HTR-8/SVneo (cell line): ENCODE measurements at regions not wholly inside any gene's neighbourhood (a gene's known extent, or its start where the extent isn't known, plus 50 kb on each side); places are given as distances from the start of the nearest gene placed in this dataset.

Experiments
- DNase-seq: peaks from one replicate; pipeline ENCODE4 v3.0.0; 2011; ENCODE audit warnings: low spot score, mixed read lengths; ENCODE audit not compliant: insufficient read length
- FAIRE-seq: peaks from 2 replicates; lab custom pipeline; 2011; peaks lifted over from hg19 to GRCh38; lab: Jason Lieb, UNC

GRCh38 chr10:33800986-33801385 lies 466.5 kb upstream of the NRP1 start:
- DNase-seq (no peak), FAIRE-seq (no peak)

DNA sequence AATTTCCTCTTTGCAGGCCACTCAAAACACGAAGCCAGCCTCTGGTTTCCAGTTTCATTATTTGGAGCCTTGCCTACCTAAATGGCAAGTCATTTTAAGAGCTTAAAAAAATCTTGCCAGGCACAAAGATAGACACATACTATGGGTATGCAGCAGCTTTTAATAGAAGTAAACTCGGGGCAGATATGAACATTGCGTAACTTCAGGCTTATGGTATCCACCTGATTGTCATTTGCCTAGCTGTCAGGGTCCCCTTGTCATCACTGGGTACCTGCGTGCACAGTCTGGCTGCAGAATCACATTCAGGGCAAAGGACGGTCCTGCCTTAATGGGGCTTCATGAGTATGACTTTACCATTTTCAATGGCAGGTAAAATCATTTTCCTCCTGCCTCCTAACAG lies 466.1 kb upstream of the NRP1 start:
- FAIRE-seq (no peak), DNase-seq (no peak)

DNA sequence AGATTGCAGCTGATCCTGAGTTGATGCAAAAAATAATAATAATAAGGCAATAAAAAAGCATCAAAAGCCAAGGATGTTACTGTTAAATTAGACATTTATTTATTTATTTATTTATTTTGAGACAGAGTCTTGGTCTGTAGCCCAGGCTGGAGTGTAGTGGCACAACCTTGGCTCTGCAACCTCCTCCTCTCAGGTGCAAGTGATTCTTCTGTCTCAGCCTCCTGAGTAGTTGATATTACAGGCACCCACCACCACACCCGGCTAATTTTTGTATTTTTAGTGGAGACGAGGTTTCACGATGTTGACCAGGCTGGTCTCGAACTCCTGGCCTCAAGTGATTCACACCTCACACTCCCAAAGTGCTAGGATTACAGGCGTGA lies 465.5 kb upstream of the NRP1 start:
- DNase-seq (no peak), FAIRE-seq (no peak)

DNA sequence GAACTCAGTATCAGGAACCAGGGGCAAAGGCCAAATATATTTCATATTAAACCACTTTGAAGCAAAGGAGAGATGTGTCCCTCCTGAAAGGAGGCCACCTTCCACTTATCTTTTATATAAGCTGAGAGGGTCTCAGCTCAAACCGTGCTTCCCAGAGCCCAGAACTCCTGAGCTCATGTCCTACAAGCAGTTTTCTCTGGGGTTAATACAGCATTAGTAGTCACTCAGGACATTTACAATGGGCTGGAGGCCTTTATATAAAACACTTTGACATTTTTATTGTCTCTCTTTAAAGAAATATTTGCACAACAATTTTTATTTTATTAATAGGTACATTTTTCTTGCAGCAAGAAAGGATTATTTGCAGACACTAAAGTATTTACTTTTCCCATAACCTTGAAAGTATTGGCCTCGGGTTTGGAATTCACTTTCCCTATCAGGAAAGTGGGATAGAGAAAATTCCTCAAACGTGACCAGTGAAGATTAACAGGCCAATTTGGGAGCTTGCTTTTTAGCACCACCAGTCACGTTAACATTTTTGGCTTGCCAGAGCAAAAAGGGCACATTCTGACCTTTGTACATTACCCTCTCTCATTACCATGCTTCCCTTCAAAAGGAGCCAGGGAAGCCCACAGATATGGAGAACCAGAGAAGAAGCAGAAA lies 464.9 kb upstream of the NRP1 start:
- peak; percentile 14 for DNase-seq
- no peak for FAIRE-seq

DNA sequence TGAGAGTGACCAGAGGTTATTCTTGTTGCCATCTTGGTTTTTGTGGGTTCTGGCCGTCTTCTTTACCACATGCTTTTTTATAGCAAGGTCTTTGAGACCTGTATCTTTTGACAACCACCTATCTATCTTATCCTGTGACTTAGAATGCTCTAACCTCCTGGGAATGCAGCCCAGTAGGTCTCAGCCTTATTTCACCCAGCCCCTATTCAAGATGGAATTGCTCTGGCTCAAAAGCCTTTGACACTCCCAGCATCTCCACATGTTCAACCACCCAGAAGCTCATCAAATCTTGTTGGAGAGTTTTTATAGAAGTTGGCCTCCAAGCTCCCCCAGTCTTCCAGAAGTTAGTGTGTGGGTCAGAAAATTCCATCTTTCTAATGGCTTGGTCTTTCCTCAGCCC lies 464.3 kb upstream of the NRP1 start:
- DNase-seq (no peak), FAIRE-seq (no peak)

GRCh38 chr10:33796680-33797079 lies 462.2 kb upstream of the NRP1 start:
- FAIRE-seq (no peak), DNase-seq (no peak)

DNA sequence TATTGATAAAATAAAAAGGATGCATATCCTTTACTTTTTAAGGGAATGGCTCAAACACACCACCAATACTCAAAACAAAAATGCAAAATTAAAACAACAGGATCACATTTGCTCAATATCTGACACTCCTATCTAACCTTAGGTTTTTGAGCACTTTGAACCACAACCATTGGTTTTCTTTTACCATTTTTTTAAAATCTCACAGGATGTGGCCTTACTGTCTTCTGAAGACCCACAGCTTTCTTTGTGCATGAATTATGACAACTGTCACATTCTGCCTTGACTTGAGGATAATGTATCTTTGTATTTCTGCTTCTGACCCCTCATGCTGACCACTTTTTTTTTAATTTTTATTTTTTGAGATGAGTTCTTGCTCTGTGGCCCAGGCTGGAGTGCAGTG lies 461.1 kb upstream of the NRP1 start:
- DNase-seq (no peak), FAIRE-seq (no peak)

GRCh38 chr10:33794460-33794859 lies 460.0 kb upstream of the NRP1 start:
- FAIRE-seq (peak; percentile 63), DNase-seq (no peak)

DNA sequence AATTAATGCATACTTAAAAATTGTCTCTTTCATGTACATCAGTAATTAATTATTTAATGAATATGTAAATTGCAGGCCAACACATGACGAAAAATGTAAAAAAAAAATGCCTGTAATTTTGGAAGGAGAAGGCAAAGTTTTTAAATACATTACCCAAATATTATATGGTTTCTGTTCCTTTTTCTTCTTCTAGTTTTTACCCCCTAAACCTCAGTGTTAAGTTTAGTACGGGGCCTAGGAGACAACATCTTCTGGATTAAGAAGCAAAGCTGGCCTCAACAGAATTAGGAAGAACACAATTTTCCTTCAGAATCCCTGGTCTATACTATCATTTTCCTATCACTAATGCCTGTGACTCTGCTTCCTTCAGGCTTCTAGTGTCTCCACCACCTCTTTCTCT lies 459.3 kb upstream of the NRP1 start:
- DNase-seq (no peak), FAIRE-seq (no peak)

DNA sequence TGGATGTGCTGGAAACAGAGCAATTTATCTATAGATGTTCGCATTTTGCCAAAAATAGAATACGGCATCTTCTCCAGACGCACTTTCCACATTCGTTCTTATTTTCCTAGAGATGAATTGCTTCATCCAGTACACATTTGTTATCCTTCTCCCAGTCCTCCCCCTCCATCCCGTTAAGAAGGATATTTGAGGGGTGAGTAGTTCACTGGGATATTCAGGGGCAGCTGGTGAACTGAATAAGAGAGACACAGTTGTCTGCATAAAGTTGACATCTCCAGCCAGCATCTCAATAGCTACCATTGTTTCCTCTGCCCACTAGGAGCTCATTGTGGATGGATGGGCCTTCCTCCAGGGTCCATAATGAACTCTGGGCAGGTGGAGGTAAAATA lies 456.8 kb upstream of the NRP1 start:
- no peak for FAIRE-seq

GRCh38 chr10:33790521-33791271 lies 456.2 kb upstream of the NRP1 start:
- FAIRE-seq (no peak), DNase-seq (no peak)

More for the DNA sequence above, 456.8 kb upstream of the NRP1 start:
- DNase-seq, result no peak

DNA sequence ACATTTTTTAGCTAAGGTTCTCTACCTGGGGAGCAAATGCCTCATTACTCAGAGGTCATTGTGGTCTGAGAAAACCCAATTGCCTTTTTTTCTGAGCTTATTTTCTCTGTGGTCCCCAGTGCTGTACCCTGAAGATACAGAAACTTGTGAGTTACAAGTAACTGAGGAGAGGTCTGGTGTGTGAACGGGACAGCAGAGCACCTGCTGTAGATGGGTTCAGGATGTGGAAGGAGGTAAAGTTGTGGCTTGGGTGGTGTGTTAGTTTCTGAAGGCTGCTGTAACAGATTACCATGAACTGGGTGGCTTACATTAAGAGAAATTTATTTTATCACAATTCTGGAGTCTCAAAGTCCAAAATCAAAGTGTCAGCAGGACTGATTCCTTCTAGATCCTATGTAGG lies 449.1 kb upstream of the NRP1 start:
- FAIRE-seq (no peak), DNase-seq (no peak)

DNA sequence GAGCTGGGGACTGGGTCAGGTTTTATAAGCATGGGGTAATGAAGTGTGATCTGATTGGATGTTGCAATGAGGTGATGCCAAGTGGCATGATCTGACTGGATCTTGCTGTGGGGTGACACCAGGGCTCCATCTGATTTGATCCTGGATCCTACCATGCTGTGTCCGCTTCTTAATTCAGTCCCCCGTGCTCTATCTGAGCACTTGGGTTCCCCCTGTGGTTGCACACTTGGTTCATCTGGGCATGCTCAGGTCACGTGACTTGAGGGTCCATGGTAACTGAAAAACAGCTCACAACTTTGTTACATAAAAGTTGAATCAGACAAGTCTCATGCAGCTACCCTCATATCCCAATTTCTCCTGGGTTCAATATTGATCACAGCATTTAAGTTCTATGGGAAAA lies 448.6 kb upstream of the NRP1 start:
- no peak for DNase-seq
- FAIRE-seq, result peak; percentile 67

DNA sequence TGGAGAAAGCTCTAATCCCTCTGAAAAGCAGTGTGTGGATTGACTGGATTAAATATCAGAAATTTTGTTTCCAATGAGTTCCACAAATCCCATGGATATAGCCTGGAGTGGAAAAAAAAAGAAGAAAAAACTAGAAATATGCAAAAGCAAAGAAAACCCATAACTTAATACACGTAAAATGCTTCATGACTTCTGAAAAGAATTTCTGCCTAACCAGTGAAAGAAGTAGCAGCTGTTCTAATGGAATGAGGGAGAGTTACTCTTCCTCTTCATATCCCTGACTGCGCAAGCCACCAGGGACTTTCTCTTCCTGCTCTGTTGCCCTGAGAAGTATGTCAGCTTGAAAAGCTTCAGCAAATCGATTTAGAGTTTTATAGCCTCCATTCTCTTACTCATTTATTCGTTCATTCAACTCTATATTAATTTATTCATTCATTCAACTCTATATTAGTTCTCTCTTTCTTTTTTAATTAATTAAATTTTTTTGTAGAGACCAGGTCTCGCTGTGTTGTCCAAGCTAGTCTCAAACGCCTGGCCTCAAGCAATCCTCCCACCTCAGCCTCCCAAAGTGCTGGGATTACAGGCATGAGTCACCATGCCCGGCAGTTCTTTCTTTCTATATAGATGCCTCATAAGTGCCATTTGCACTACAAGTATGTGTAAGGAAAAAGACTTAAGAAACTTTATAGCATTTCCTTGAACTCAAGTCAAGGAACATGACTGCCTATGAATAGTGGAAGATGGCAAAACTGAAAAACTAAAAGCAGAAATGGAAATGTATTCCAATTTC lies 447.3 kb upstream of the NRP1 start:
- FAIRE-seq (no peak), DNase-seq (no peak)

DNA sequence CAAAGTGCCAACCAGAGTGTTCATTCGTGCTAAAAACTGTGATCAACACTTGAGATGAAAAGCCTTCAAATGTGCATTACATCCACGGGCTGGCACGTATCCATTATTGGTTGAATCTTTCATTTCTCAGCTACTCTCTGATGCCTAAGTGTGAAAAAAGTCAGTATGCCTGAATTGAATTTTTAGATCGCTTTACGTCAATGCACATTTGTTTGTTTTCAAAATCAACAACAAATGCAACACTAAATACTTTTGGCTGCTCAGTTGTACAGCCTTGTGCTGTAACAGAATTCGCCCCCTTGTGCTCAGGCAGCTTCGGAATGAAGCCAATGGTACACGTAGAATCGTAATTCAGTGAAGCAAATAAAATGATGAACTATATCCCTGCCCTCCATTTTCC lies 446.5 kb upstream of the NRP1 start:
- no peak for FAIRE-seq
- DNase-seq, result no peak

- DNase-seq (no peak), FAIRE-seq (no peak)
Observed at GRCh38 chr10:33777223-33777622, 442.8 kb upstream of the NRP1 start.

DNA sequence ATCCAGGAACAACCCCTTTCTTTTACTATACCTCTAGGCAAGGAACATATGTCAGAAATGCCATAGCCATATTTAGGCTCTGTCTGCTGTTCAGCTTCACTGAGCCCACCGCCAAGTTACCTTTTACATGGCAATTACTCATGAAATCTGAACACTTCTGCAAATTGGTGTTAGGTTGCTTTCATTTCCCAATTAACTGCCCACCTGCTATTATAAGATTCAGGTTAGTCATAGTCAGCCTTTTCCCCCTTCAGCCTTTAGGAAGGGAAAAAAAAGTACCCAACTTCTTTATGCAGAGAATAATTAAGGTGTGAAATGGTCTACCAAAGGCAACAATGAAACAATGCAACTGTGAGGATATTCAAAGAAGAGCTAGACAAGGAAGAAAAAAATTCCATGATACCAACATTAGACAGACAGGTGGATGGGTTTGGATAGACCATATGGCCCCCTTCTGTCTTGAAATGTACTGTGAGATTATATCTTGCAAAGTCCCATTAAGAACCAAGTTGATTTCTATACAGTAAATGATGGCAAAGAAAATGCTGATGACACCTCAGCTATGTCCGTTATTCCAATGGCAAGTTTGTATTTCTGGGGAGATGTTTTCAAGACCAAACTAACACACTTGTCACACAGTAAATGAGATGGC lies 442.1 kb upstream of the NRP1 start:
- no peak for DNase-seq
- peak; percentile 13 for FAIRE-seq

DNA sequence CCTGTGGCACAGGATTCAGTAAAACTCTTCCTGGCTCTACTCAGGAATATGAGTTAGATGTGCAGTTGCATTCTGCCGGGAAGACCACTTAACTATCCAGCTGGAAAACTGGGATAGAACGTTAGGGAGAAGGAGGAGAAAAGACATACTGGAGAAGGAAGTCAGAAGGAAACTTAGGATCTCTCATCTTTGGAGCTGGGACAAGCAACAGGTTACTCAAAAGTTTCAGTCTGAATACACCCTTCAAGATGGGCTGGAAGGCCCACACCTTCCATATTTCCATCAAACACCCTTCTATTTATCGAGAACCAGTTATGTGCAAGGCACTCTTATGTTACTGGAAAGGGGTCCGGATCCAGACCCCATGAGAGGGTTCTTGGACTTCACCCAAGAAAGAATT lies 440.4 kb upstream of the NRP1 start:
- no peak for DNase-seq
- FAIRE-seq, result peak; percentile 16

DNA sequence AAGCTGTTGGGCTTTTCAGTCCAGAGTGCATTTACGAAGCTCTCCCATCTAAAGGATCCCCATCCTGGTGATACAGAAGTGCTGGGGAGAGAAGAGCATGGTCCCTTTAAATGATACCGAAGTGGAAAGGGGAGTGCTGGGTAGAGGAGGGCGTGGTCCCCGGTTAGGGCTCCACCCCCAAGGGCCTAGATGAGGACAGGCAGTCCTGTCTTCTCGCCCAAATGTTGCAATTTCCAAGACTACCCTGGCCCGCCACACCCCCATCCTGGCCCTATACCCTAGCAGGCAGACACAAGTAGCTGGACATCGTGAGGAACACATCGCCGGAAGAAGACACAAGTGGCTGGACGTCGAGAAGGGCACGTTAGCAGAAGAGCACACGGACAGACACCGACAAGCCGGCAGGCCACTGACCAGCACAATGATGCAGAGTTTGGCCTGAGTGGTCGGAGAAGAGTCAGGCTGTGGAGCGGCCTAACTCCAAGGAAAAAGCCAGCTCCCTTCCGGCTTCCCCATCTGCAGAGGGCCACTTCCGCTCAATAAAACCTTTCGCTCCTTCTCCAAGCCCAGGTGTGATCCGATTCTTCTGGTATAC lies 439.5 kb upstream of the NRP1 start:
- DNase-seq (no peak), FAIRE-seq (peak; percentile 23)

DNA sequence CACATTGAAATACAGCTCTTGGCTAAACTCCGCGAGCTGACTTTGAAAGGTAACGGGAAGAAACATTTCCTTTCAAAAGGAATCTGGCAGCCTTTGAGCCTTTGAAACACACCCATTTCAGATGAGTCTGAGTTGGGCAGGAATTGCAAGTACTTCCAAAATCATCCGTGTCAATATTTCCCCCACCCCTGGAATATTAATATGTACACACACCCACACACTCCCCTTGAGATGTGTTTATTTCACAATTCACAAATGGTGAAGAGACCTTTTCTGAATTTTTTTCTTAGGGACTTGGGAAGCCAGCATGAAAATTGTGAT lies 438.7 kb upstream of the NRP1 start:
- FAIRE-seq (no peak), DNase-seq (no peak)
